Fibroblast of lung (primary cell): ENCODE measurements at regions not wholly inside any gene's neighbourhood (a gene's known extent, or its start where the extent isn't known, plus 50 kb on each side); places are given as distances from the start of the nearest gene placed in this dataset.
"Not testable (repeated sequence)": the region's sequence is repeated elsewhere in the genome, so short reads cannot be mapped to it uniquely, and the experiment has no call there.

ENCODE experiments used
- CTCF ChIP-seq, 2 donors: IDR thresholded peaks in 1 of 2; conservative IDR thresholded peaks in 1 of 2; 1 replicate in 1 of 2; 2 replicates in 1 of 2; pipeline ENCODE4 v1.5.1; 2011 to 2012; ENCODE audit warnings: low read length in 2 of 2, control low read depth in 1 of 2, inconsistent platforms in 1 of 2, low read depth in 1 of 2, mild to moderate bottlenecking in 1 of 2
- EZH2 ChIP-seq: IDR thresholded peaks from 2 replicates; pipeline ENCODE4 v1.5.1; 2012; ENCODE audit warnings: low read length, control low read depth, mild to moderate bottlenecking; ENCODE audit errors: missing control alignments

DNA sequence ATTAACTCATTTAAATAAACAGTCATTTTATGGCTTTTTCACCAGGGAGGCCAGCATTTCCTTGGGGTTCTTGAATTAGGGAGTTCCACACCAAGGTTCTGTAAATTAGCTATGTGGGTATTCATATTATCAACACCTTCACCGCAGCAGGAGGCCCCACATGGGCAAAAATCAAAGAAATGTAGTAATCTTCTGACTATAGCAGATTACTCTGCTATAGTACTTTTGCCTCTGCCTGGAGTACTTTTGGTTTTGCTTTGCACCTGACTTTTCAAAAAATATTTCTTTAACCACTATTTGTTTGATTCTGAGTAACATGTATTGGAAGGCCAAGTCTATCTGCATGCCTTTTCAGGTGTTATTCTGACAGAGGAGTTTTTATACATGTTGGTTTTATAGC is 728.1 kb downstream of the TTLL7 start:
- TF ChIP-seq EZH2; CTCF (conservative IDR thresholded peaks at IDR 0.05 in 1 of 2, IDR thresholded peaks at IDR 0.05 in 1 of 2; ENCODE audit: low read depth in 1 of 2, low read length in 2 of 2): not testable (repeated sequence)
